HepG2 (cell line): ENCODE measurements at regions not wholly inside any gene's neighbourhood (a gene's known extent, or its start where the extent isn't known, plus 50 kb on each side); places are given as distances from the start of the nearest gene placed in this dataset.

Experiments used
- ATAC-seq: fragments of 200-7000 bp; cut with Tn5 transposase; 3 replicates; pipeline ENCODE4 v1.9.1; 2020; ENCODE audit warnings: mild to moderate bottlenecking, moderate library complexity
- BruUV-seq: library from RNA; stranded (reverse); fragments of 400-500 nt; replicated peaks from 2 replicates; lab custom pipeline; 2021; lab: Mats Ljungman, UMichigan
- CTCF ChIA-PET: fragments of 300-600 bp; formaldehyde crosslinking; extraction: SDS; loops from one replicate; lab custom pipeline; 2021; ENCODE audit warnings: low total read pairs, inconsistent platforms, low intra/inter-chr PET ratio; lab: Yijun Ruan, JAX
- POLR2A ChIA-PET: fragments of 350-600 bp; sonication (Branson Sonifier 250); formaldehyde crosslinking; loops from one replicate; lab custom pipeline; 2020; ENCODE audit warnings: antibody characterized with exemption, inconsistent platforms; lab: Yijun Ruan, JAX
- DNase-seq: peaks from one replicate; pipeline ENCODE4 v3.0.0-alpha.2; 2015; ENCODE audit warnings: low spot score
- FAIRE-seq: peaks from 3 replicates; lab custom pipeline; 2011; peaks lifted over from hg19 to GRCh38; lab: Jason Lieb, UNC
- H2AFZ ChIP-seq: one replicate; pipeline ENCODE4 v1.6.1; 2011; ENCODE audit warnings: low read length, inconsistent platforms
- H3K27ac ChIP-seq: fragments of 300-600 bp; 3 replicates; pipeline ENCODE4 v1.8.0; 2011; ENCODE audit warnings: mixed run types, mild to moderate bottlenecking, mixed read lengths, low read length, inconsistent platforms; ENCODE audit not compliant: insufficient read depth; ENCODE audit errors: extremely low read length
- H3K27me3 ChIP-seq, 2 experiments: fragments of 200-600 bp in 1 of 2; 2 replicates in 1 of 2; 3 replicates in 1 of 2; pipeline versions ENCODE4 v1.6.0 to v1.8.0; 2011; ENCODE audit warnings: low read length in 2 of 2, mild to moderate bottlenecking in 2 of 2, moderate library complexity in 2 of 2, inconsistent platforms in 1 of 2; ENCODE audit not compliant: insufficient read depth in 2 of 2, control insufficient read depth in 1 of 2
- H3K36me3 ChIP-seq, 2 experiments: fragments of 200-600 bp in 1 of 2; replicated peaks in 1 of 2; 2 replicates in 1 of 2; 3 replicates in 1 of 2; pipeline versions ENCODE4 v1.5.1 to v1.8.0; 2011; ENCODE audit warnings: low read length in 2 of 2, inconsistent platforms in 1 of 2; ENCODE audit not compliant: insufficient read depth in 2 of 2, control insufficient read depth in 1 of 2
- H3K4me1 ChIP-seq: 2 replicates; pipeline ENCODE4 v1.5.1; 2012; ENCODE audit warnings: low read length, inconsistent platforms; ENCODE audit not compliant: insufficient read depth
- H3K4me2 ChIP-seq: 2 replicates; pipeline ENCODE4 v1.6.0; 2011; ENCODE audit warnings: low read depth, low read length, inconsistent platforms
- H3K4me3 ChIP-seq, 3 experiments: fragments of 200-600 bp in 1 of 3; sonication (generic), shearing (Covaris generic) in 1 of 3; replicated peaks in 1 of 3; 2 replicates each; pipeline ENCODE4 v1.5.1; 2011 to 2016; ENCODE audit warnings: low read length in 3 of 3, inconsistent platforms in 2 of 3, low read depth in 2 of 3, mild to moderate bottlenecking in 2 of 3, control low read depth in 1 of 3, mixed read lengths in 1 of 3; ENCODE audit not compliant: insufficient read depth in 1 of 3
- H3K79me2 ChIP-seq: one replicate; pipeline ENCODE4 v1.6.1; 2011; ENCODE audit warnings: low read length, inconsistent platforms; ENCODE audit not compliant: insufficient read depth
- H3K9ac ChIP-seq: 2 replicates; pipeline ENCODE4 v1.6.0; 2011; ENCODE audit warnings: mild to moderate bottlenecking, low read depth, low read length, inconsistent platforms; ENCODE audit not compliant: insufficient read depth
- H3K9me3 ChIP-seq: 2 replicates; pipeline ENCODE4 v1.5.1; 2012; ENCODE audit warnings: mild to moderate bottlenecking, low read length
- H4K20me1 ChIP-seq: 2 replicates; pipeline ENCODE4 v1.6.0; 2011; ENCODE audit warnings: inconsistent platforms, mild to moderate bottlenecking, low read length, moderate library complexity; ENCODE audit not compliant: insufficient read depth
- DDIT3 ChIP-seq: sonication (generic); formaldehyde crosslinking; IDR thresholded peaks from 2 replicates; pipeline ENCODE4 v1.4.0; 2020; ENCODE audit warnings: mild to moderate bottlenecking, missing genetic modification reagents
- FOXC1 ChIP-seq: sonication (generic); formaldehyde crosslinking; IDR thresholded peaks from 2 replicates; pipeline ENCODE4 v1.8.0; 2022; ENCODE audit warnings: mild to moderate bottlenecking, missing genetic modification reagents, borderline replicate concordance
- FOXK1 ChIP-seq: sonication (generic); formaldehyde crosslinking; IDR thresholded peaks from 2 replicates; pipeline ENCODE4 v1.4.0; 2020; ENCODE audit warnings: low read depth, missing genetic modification reagents, borderline replicate concordance
- GPBP1L1 ChIP-seq: sonication (generic); formaldehyde crosslinking; IDR thresholded peaks from 2 replicates; pipeline ENCODE4 v1.5.0; 2020; ENCODE audit warnings: mild to moderate bottlenecking, missing genetic modification reagents
- HNRNPH1 ChIP-seq: fragments of 200-400 bp; formaldehyde crosslinking; optimal IDR thresholded peaks from 2 replicates; pipeline ENCODE3; 2017; ENCODE audit warnings: mild to moderate bottlenecking, low read depth, low read length
- KAT2B ChIP-seq: fragments of 150-350 bp; IDR thresholded peaks from 2 replicates; pipeline ENCODE4 v1.6.1; 2014; ENCODE audit warnings: low read depth, low read length, borderline replicate concordance
- NFIB ChIP-seq: sonication (generic); formaldehyde crosslinking; IDR thresholded peaks from 2 replicates; pipeline ENCODE4 v1.9.0; 2021; ENCODE audit warnings: missing genetic modification reagents, mild to moderate bottlenecking, borderline replicate concordance
- NR3C1 ChIP-seq: sonication (generic); formaldehyde crosslinking; IDR thresholded peaks from 2 replicates; pipeline ENCODE4 v1.4.0; 2020; ENCODE audit warnings: missing genetic modification reagents
- PHB2 ChIP-seq: fragments of 450-650 bp; IDR thresholded peaks from 2 replicates; pipeline ENCODE4 v1.6.1; 2018; ENCODE audit not compliant: partially characterized antibody
- PHF20 ChIP-seq: sonication (generic); formaldehyde crosslinking; IDR thresholded peaks from 2 replicates; pipeline ENCODE4 v1.5.0; 2020; ENCODE audit warnings: mild to moderate bottlenecking, missing genetic modification reagents
- SIN3A ChIP-seq: IDR thresholded peaks from 2 replicates; pipeline ENCODE4 v1.6.1; 2011; ENCODE audit warnings: low read depth, mild to moderate bottlenecking, control low read depth, low read length, borderline replicate concordance
- STAT6 ChIP-seq: sonication (generic); formaldehyde crosslinking; IDR thresholded peaks from 2 replicates; pipeline ENCODE4 v1.4.0; 2020; ENCODE audit warnings: missing genetic modification reagents, mild to moderate bottlenecking, borderline replicate concordance
- ZNF12 ChIP-seq: sonication (generic); formaldehyde crosslinking; IDR thresholded peaks from 2 replicates; pipeline ENCODE4 v1.5.0; 2020; ENCODE audit warnings: missing genetic modification reagents
- ZNF24 ChIP-seq: fragments of 450-650 bp; IDR thresholded peaks from 2 replicates; pipeline ENCODE4 v1.6.1; 2017; ENCODE audit warnings: antibody characterized with exemption, mild to moderate bottlenecking
- ZNF335 ChIP-seq: sonication (generic); formaldehyde crosslinking; IDR thresholded peaks from 2 replicates; pipeline ENCODE4 v1.4.0; 2020; ENCODE audit warnings: missing genetic modification reagents
- ZNF484 ChIP-seq: sonication (generic); formaldehyde crosslinking; IDR thresholded peaks from 2 replicates; pipeline ENCODE4 v1.5.1; 2020; ENCODE audit warnings: mild to moderate bottlenecking, low read depth, missing genetic modification reagents, borderline replicate concordance
- WGBS: methylation state at CpG from one replicate; pipeline ENCODE4 v1.1.6; 2017; ENCODE audit warnings: low lambda C conversion rate; 5-methylcytosine and 5-hydroxymethylcytosine counted together
- in situ Hi-C: cut with HindIII; loops from 2 replicates; pipeline ENCODE4 v1.10.0; 2017; ENCODE audit warnings: low pct_unique_long_range_greater_than_20kb; ENCODE audit not compliant: extremely low pct_ligation_motif_present
- intact Hi-C: fragments of 100-400 bp; cut with micrococcal nuclease; formaldehyde crosslinking; loops from one replicate; pipeline ENCODE4 v1.10.0; 2022; ENCODE audit not compliant: unreplicated experiment

- H3K9ac ChIP-seq = no peak overlapping the region
These were observed 1031.2 kb upstream of the AMELY start for GRCh38 chrY:7942711-7943110.

More at GRCh38 chrY:7942711-7943110, 1031.2 kb upstream of the AMELY start:
- H3K27ac ChIP-seq = no peak overlapping the region
- TF ChIP-seq PHB2 = no peak
- TF ChIP-seq ZNF12 (CRISPR knock-in tag) = no peak
- no peak for TF ChIP-seq HNRNPH1
- no peak for TF ChIP-seq KAT2B
- TF ChIP-seq ZNF335 (CRISPR knock-in tag) = no peak
- no peak for TF ChIP-seq STAT6 (CRISPR knock-in tag)
- TF ChIP-seq ZNF24 = no peak
- no peak for TF ChIP-seq ZNF484 (CRISPR knock-in tag)
- TF ChIP-seq SIN3A = no peak
- TF ChIP-seq PHF20 (CRISPR knock-in tag) = no peak
- TF ChIP-seq DDIT3 (CRISPR knock-in tag) = no peak
- no peak for TF ChIP-seq NR3C1 (CRISPR knock-in tag)
- no peak for TF ChIP-seq FOXK1 (CRISPR knock-in tag)
- no peak for TF ChIP-seq GPBP1L1 (CRISPR knock-in tag)
- no peak for TF ChIP-seq FOXC1 (CRISPR knock-in tag)
- TF ChIP-seq NFIB = no peak
- TF ChIP-seq, all 625 proteins: peak for 0
- DNase-seq (no peak), ATAC-seq (no peak), FAIRE-seq (no peak)
- POLR2A ChIA-PET = no interaction called here
- Histone ChIP-seq H3K79me2 (no peaks in the 10 kb centered on the region), H3K9me3 (no peaks in the 10 kb centered on the region), H3K4me3 (no peak overlapping the region), H2AFZ (no peak overlapping the region), H4K20me1 (no peaks in the 10 kb centered on the region), H3K4me2 (no peak overlapping the region), H3K36me3 (no peaks in the 10 kb centered on the region), H3K27me3 (no peaks in the 10 kb centered on the region), H3K4me1 (no peaks in the 10 kb centered on the region)
- CTCF ChIA-PET = no interaction called here
- no TSS peak for BruUV-seq
- intact Hi-C loops = no loop called here
- WGBS = 26% methylated on average over 2 of the region's 3 CpGs
- in situ Hi-C loops = loop anchor here (25.0 kb wide), 1 partner anchor 105 kb away; no protein-coding TSS in a partner anchor
